Endothelial cell of umbilical vein (primary cell): ENCODE measurements at regions not wholly inside any gene's neighbourhood (a gene's known extent, or its start where the extent isn't known, plus 50 kb on each side); places are given as distances from the start of the nearest gene placed in this dataset.

Experiments used
- BruUV-seq: library from RNA; stranded (reverse); fragments of 400-500 nt; replicated peaks from 2 replicates; lab custom pipeline; 2021; lab: Mats Ljungman, UMichigan
- CTCF ChIA-PET: fragments of 300-600, 350-600 bp; sonication (Branson Sonifier 250); formaldehyde crosslinking; loops from one replicate; lab custom pipeline; 2021; ENCODE audit warnings: antibody characterized with exemption, inconsistent platforms; lab: Charles Lee
- POLR2A ChIA-PET: fragments of 300-600, 350-600 bp; sonication (Branson Sonifier 250); formaldehyde crosslinking; loops from one replicate; lab custom pipeline; 2021; ENCODE audit warnings: antibody characterized with exemption, inconsistent platforms; lab: Charles Lee
- DNase-seq: peaks from one replicate; pipeline ENCODE4 v3.0.0-alpha.2; 2011; ENCODE audit warnings: low read depth, low spot score
- FAIRE-seq: peaks from 2 replicates; lab custom pipeline; 2011; peaks lifted over from hg19 to GRCh38; lab: Jason Lieb, UNC
- H2AFZ ChIP-seq: 2 replicates; pipeline ENCODE4 v1.6.0; 2012; ENCODE audit warnings: low read depth, low read length, control low read depth, inconsistent platforms
- H3K27ac ChIP-seq: 2 replicates; pipeline ENCODE4 v1.5.1; 2011; ENCODE audit warnings: low read depth, mild to moderate bottlenecking, control low read depth, low read length, moderate library complexity; ENCODE audit not compliant: insufficient read depth
- H3K27me3 ChIP-seq, 2 experiments: 2 replicates each; pipeline versions ENCODE4 v1.6.0 to v1.6.1; 2011; ENCODE audit warnings: low read length in 2 of 2, mixed read lengths in 1 of 2; ENCODE audit not compliant: control insufficient read depth in 2 of 2, insufficient read depth in 2 of 2
- H3K36me3 ChIP-seq, 2 experiments: 2 replicates in 1 of 2; 3 replicates in 1 of 2; pipeline ENCODE4 v1.5.1; 2011; ENCODE audit warnings: low read length in 2 of 2, mild to moderate bottlenecking in 1 of 2, moderate library complexity in 1 of 2; ENCODE audit not compliant: control insufficient read depth in 2 of 2, insufficient read depth in 2 of 2; ENCODE audit errors: extremely low read depth in 1 of 2
- H3K4me1 ChIP-seq: 3 replicates; pipeline ENCODE4 v1.5.1; 2011; ENCODE audit warnings: mild to moderate bottlenecking, low read length; ENCODE audit not compliant: control insufficient read depth, insufficient read depth; ENCODE audit errors: extremely low read depth
- H3K4me2 ChIP-seq: 2 replicates; pipeline ENCODE4 v1.6.1; 2011; ENCODE audit warnings: low read length, control low read depth, mixed read lengths; ENCODE audit not compliant: insufficient read depth
- H3K4me3 ChIP-seq, 3 experiments: fragments of 200-600 bp in 1 of 3; sonication (generic), shearing (Covaris generic) in 1 of 3; replicated peaks in 1 of 3; 2 replicates each; pipeline ENCODE4 v1.5.1; 2011 to 2016; ENCODE audit warnings: control low read depth in 3 of 3, low read length in 3 of 3, mild to moderate bottlenecking in 2 of 3, inconsistent platforms in 1 of 3, low read depth in 1 of 3, moderate library complexity in 1 of 3; ENCODE audit not compliant: insufficient read depth in 1 of 3
- H3K79me2 ChIP-seq: 2 replicates; pipeline ENCODE4 v1.6.0; 2012; ENCODE audit warnings: low read length, inconsistent platforms; ENCODE audit not compliant: control insufficient read depth, insufficient read depth
- H3K9ac ChIP-seq: replicated peaks from 2 replicates; pipeline ENCODE3; 2011; ENCODE audit warnings: low read length, control low read depth; ENCODE audit not compliant: insufficient read depth; ENCODE audit errors: extremely low read depth
- H3K9me1 ChIP-seq: replicated peaks from 3 replicates; pipeline ENCODE4 v1.6.0; 2011; ENCODE audit warnings: mild to moderate bottlenecking, low read length; ENCODE audit not compliant: control insufficient read depth, insufficient read depth; ENCODE audit errors: extremely low read depth
- H3K9me3 ChIP-seq: replicated peaks from 2 replicates; pipeline ENCODE4 v1.5.1; 2012; ENCODE audit warnings: low read length, inconsistent platforms; ENCODE audit not compliant: control insufficient read depth, insufficient read depth
- H4K20me1 ChIP-seq: replicated peaks from 2 replicates; pipeline ENCODE3; 2011; ENCODE audit warnings: mild to moderate bottlenecking, low read length; ENCODE audit not compliant: control insufficient read depth, insufficient read depth; ENCODE audit errors: extremely low read depth
- CTCF ChIP-seq, 2 donors: IDR thresholded peaks; 1 replicate in 1 of 2; 2 replicates in 1 of 2; pipeline ENCODE4 v1.5.1; 2011; ENCODE audit warnings: low read length in 2 of 2, mild to moderate bottlenecking in 2 of 2, moderate library complexity in 2 of 2, control low read depth in 1 of 2, inconsistent platforms in 1 of 2, low read depth in 1 of 2; ENCODE audit not compliant: insufficient read depth in 1 of 2; ENCODE audit errors: extremely low read depth in 1 of 2
- JUN ChIP-seq: IDR thresholded peaks from 2 replicates; pipeline ENCODE4 v1.6.1; 2011; ENCODE audit warnings: borderline replicate concordance, low read depth; ENCODE audit not compliant: insufficient read length, insufficient read depth
- POLR2AphosphoS5 ChIP-seq: IDR thresholded peaks from 2 replicates; pipeline ENCODE4 v1.6.1; 2012; ENCODE audit warnings: low read depth, mild to moderate bottlenecking, control low read depth, low read length, moderate library complexity; ENCODE audit not compliant: insufficient read depth
- dilution Hi-C: fragments of 300-500 bp; cut with MboI; formaldehyde crosslinking; loops from one replicate; pipeline ENCODE4 v1.15.0; 2019; ENCODE audit warnings: low sequenced_read_pairs; ENCODE audit not compliant: extremely low pct_ligation_motif_present
- intact Hi-C: fragments of 100-400 bp; cut with micrococcal nuclease; formaldehyde crosslinking; loops from one replicate; pipeline ENCODE4 v1.10.0; 2022

GRCh38 chr1:217281332-217281731, 349.6 kb downstream of the GPATCH2 start:
- FAIRE-seq (no peak), DNase-seq (no peak)
- no peak overlapping the region for H3K4me3 ChIP-seq
- H4K20me1 ChIP-seq = no peaks in the 10 kb centered on the region
- no peak overlapping the region for H3K9ac ChIP-seq
- POLR2A ChIA-PET = no interaction called here
- no peak overlapping the region for H3K27ac ChIP-seq
- H2AFZ ChIP-seq = no peak overlapping the region
- CTCF ChIA-PET = no interaction called here
- no TSS peak for BruUV-seq
- intact Hi-C loops (no loop called here), dilution Hi-C loops (no loop called here)
- H3K9me3 ChIP-seq = peaks cover 1% of the 10 kb centered on the region
- H3K4me2 ChIP-seq = no peak overlapping the region
- H3K79me2 ChIP-seq = no peaks in the 10 kb centered on the region
- no peaks in the 10 kb centered on the region for H3K9me1 ChIP-seq
- H3K36me3 ChIP-seq = no peaks in the 10 kb centered on the region
- H3K27me3 ChIP-seq = no peaks in the 10 kb centered on the region
- H3K4me1 ChIP-seq = no peaks in the 10 kb centered on the region
- TF ChIP-seq CTCF (IDR thresholded peaks at IDR 0.05; ENCODE audit: extremely low read depth in 1 of 2, insufficient read depth in 1 of 2, low read depth in 1 of 2, low read length in 2 of 2) = no peak

- H4K20me1 ChIP-seq = no peaks in the 10 kb centered on the region
- peaks cover 1% of the 10 kb centered on the region for H3K9me3 ChIP-seq
- DNase-seq = no peak
- H3K4me3 ChIP-seq = no peak overlapping the region
- ChIA-PET POLR2A (no interaction called here), CTCF (no interaction called here)
- no peaks in the 10 kb centered on the region for H3K9me1 ChIP-seq
- no peak overlapping the region for H3K9ac ChIP-seq
- BruUV-seq = no TSS peak
- no peak overlapping the region for H3K4me2 ChIP-seq
- no peak overlapping the region for H2AFZ ChIP-seq
- dilution Hi-C loops (no loop called here), intact Hi-C loops (no loop called here)
- H3K27me3 ChIP-seq = no peaks in the 10 kb centered on the region
- no peaks in the 10 kb centered on the region for H3K79me2 ChIP-seq
- no peak for FAIRE-seq
- no peaks in the 10 kb centered on the region for H3K4me1 ChIP-seq
- H3K27ac ChIP-seq = no peak overlapping the region
- no peaks in the 10 kb centered on the region for H3K36me3 ChIP-seq
- peak; percentile 13 for TF ChIP-seq JUN
- TF ChIP-seq POLR2AphosphoS5 = no peak
Observed at GRCh38 chr1:217275655-217276398, 355.1 kb downstream of the GPATCH2 start.
